H9 (cell line): ENCODE measurements at regions not wholly inside any gene's neighbourhood (a gene's known extent, or its start where the extent isn't known, plus 50 kb on each side); places are given as distances from the start of the nearest gene placed in this dataset.

Source experiments
- DNase-seq: peaks from one replicate; pipeline ENCODE4 v3.0.0-alpha.2; 2017
- H2AFZ ChIP-seq: one replicate; pipeline ENCODE4 v1.6.1; 2013; ENCODE audit warnings: mild to moderate bottlenecking, low read length, control low read depth, moderate library complexity
- H2AK5ac ChIP-seq: 2 replicates; pipeline ENCODE4 v1.6.1; 2013; ENCODE audit warnings: low read length, control low read depth, mixed read lengths; ENCODE audit not compliant: insufficient read length
- H2BK120ac ChIP-seq: one replicate; pipeline ENCODE4 v1.6.1; 2013; ENCODE audit warnings: low read depth, mild to moderate bottlenecking, low read length, control low read depth, inconsistent platforms; ENCODE audit not compliant: poor library complexity, severe bottlenecking
- H2BK12ac ChIP-seq: 2 replicates; pipeline ENCODE4 v1.6.1; 2013; ENCODE audit warnings: low read length, control low read depth, mixed read lengths, low read depth; ENCODE audit not compliant: insufficient read length
- H2BK15ac ChIP-seq: 2 replicates; pipeline ENCODE4 v1.6.1; 2013; ENCODE audit warnings: low read depth, low read length, control low read depth
- H2BK20ac ChIP-seq: one replicate; pipeline ENCODE4 v1.6.1; 2013; ENCODE audit warnings: low read depth, mild to moderate bottlenecking, low read length, control low read depth, inconsistent platforms; ENCODE audit not compliant: poor library complexity, severe bottlenecking
- H2BK5ac ChIP-seq: 2 replicates; pipeline ENCODE4 v1.6.1; 2013; ENCODE audit warnings: low read length, control low read depth, mixed read lengths; ENCODE audit not compliant: insufficient read length
- H3K14ac ChIP-seq: 2 replicates; pipeline ENCODE4 v1.6.1; 2013; ENCODE audit warnings: low read length, control low read depth; ENCODE audit not compliant: insufficient read depth
- H3K18ac ChIP-seq: 2 replicates; pipeline ENCODE4 v1.6.1; 2013; ENCODE audit warnings: low read depth, mild to moderate bottlenecking, mixed read lengths, low read length, control low read depth; ENCODE audit not compliant: insufficient read length
- H3K23ac ChIP-seq: 2 replicates; pipeline ENCODE4 v1.6.1; 2013; ENCODE audit warnings: low read length, control low read depth, mixed read lengths, low read depth; ENCODE audit not compliant: insufficient read length
- H3K23me2 ChIP-seq: 2 replicates; pipeline ENCODE4 v1.6.1; 2013; ENCODE audit warnings: low read depth, mild to moderate bottlenecking, mixed read lengths, low read length, control low read depth; ENCODE audit not compliant: insufficient read length, poor library complexity, severe bottlenecking
- H3K27ac ChIP-seq: 2 replicates; pipeline ENCODE4 v1.5.1; 2013; ENCODE audit warnings: low read length, control low read depth, mixed read lengths, low read depth; ENCODE audit not compliant: insufficient read length
- H3K27me3 ChIP-seq: 2 replicates; pipeline ENCODE4 v1.6.1; 2013; ENCODE audit warnings: low read length, control low read depth, inconsistent platforms; ENCODE audit not compliant: insufficient read depth
- H3K4ac ChIP-seq: 2 replicates; pipeline ENCODE4 v1.6.1; 2013; ENCODE audit warnings: low read depth, mild to moderate bottlenecking, control low read depth, inconsistent platforms, low read length, moderate library complexity
- H3K4me1 ChIP-seq: 2 replicates; pipeline ENCODE4 v1.6.1; 2013; ENCODE audit warnings: low read length, control low read depth, inconsistent platforms; ENCODE audit not compliant: insufficient read depth
- H3K4me2 ChIP-seq: 2 replicates; pipeline ENCODE4 v1.6.1; 2013; ENCODE audit warnings: low read length, control low read depth, mixed read lengths; ENCODE audit not compliant: insufficient read length, insufficient read depth
- H3K56ac ChIP-seq: 2 replicates; pipeline ENCODE4 v1.6.1; 2013; ENCODE audit warnings: low read depth, mild to moderate bottlenecking, mixed read lengths, low read length, control low read depth; ENCODE audit not compliant: insufficient read length
- H3K79me1 ChIP-seq: 2 replicates; pipeline ENCODE4 v1.6.1; 2013; ENCODE audit warnings: low read depth, mild to moderate bottlenecking, moderate library complexity, low read length, control low read depth, inconsistent platforms; ENCODE audit not compliant: insufficient read depth, poor library complexity, severe bottlenecking
- H3K79me2 ChIP-seq: 2 replicates; pipeline ENCODE4 v1.6.1; 2013; ENCODE audit warnings: low read length, control low read depth, inconsistent platforms; ENCODE audit not compliant: insufficient read depth
- H3K9ac ChIP-seq: 2 replicates; pipeline ENCODE4 v1.6.1; 2013; ENCODE audit warnings: low read length, control low read depth, mixed read lengths; ENCODE audit not compliant: insufficient read length; ENCODE audit errors: extremely low read depth
- H3K9me3 ChIP-seq: one replicate; pipeline ENCODE4 v1.6.1; 2013; ENCODE audit warnings: low read depth, low read length, inconsistent platforms; ENCODE audit not compliant: control insufficient read depth
- H3T11ph ChIP-seq: one replicate; pipeline ENCODE4 v1.6.1; 2013; ENCODE audit warnings: mild to moderate bottlenecking, low read length, control low read depth, inconsistent platforms
- H4K20me1 ChIP-seq: one replicate; pipeline ENCODE4 v1.6.1; 2013; ENCODE audit not compliant: control insufficient read depth, insufficient read length, insufficient read depth
- H4K5ac ChIP-seq: 2 replicates; pipeline ENCODE4 v1.6.1; 2013; ENCODE audit warnings: low read depth, mild to moderate bottlenecking, mixed read lengths, low read length, control low read depth; ENCODE audit not compliant: insufficient read length
- H4K8ac ChIP-seq: replicated peaks from 2 replicates; pipeline ENCODE4 v1.6.1; 2013; ENCODE audit warnings: low read length, control low read depth, mixed read lengths, low read depth; ENCODE audit not compliant: insufficient read length
- H4K91ac ChIP-seq: 2 replicates; pipeline ENCODE4 v1.6.1; 2013; ENCODE audit warnings: low read depth, mild to moderate bottlenecking, moderate library complexity, mixed read lengths, low read length, control low read depth; ENCODE audit not compliant: insufficient read length
- H3K27ac Mint-ChIP-seq, 3 experiments: 2 replicates in 2 of 3; 3 replicates in 1 of 3; pipeline ENCODE4 v1.8.0; 2020 to 2021; ENCODE audit warnings: mixed read lengths in 3 of 3, mild to moderate bottlenecking in 1 of 3, moderate library complexity in 1 of 3
- H3K27me3 Mint-ChIP-seq: 2 replicates; pipeline ENCODE4 v1.8.0; 2021; ENCODE audit warnings: low read depth, mild to moderate bottlenecking, moderate library complexity, mixed read lengths
- H3K36me3 Mint-ChIP-seq, 3 experiments: 2 replicates in 2 of 3; 3 replicates in 1 of 3; pipeline ENCODE4 v1.8.0; 2020 to 2021; ENCODE audit warnings: low read depth in 3 of 3, mixed read lengths in 3 of 3; ENCODE audit not compliant: insufficient read depth in 1 of 3
- H3K4me1 Mint-ChIP-seq, 2 experiments: 2 replicates each; pipeline ENCODE4 v1.8.0; 2020; ENCODE audit warnings: mixed read lengths in 2 of 2
- H3K4me3 Mint-ChIP-seq, 2 experiments: 2 replicates in 1 of 2; 3 replicates in 1 of 2; pipeline ENCODE4 v1.8.0; 2020 to 2021; ENCODE audit warnings: mild to moderate bottlenecking in 2 of 2, mixed read lengths in 2 of 2, moderate library complexity in 1 of 2
- H3K9me3 Mint-ChIP-seq, 2 experiments: 2 replicates in 1 of 2; 3 replicates in 1 of 2; pipeline ENCODE4 v1.8.0; 2020; ENCODE audit warnings: mild to moderate bottlenecking in 2 of 2, mixed read lengths in 2 of 2, moderate library complexity in 1 of 2
- CTCF ChIP-seq: fragments of 200-600 bp; sonication (generic); conservative IDR thresholded peaks from 3 replicates; pipeline ENCODE4 v1.8.0; 2021; ENCODE audit warnings: antibody characterized with exemption, mild to moderate bottlenecking
- WGBS: extraction: QIAGEN DNeasy Blood & Tissue Kit; methylation state at CpG from one replicate; pipeline ENCODE4 v1.1.7; 2013; ENCODE audit warnings: missing lambda C conversion rate, low lambda C conversion rate, mixed read lengths; ENCODE audit not compliant: insufficient read length; ENCODE audit errors: extremely low coverage; 5-methylcytosine and 5-hydroxymethylcytosine counted together

GRCh38 chr1:82920418-82921248, 1078.3 kb downstream of the TTLL7 start:
- no peak overlapping the region for H3K14ac ChIP-seq
- no peak overlapping the region for H3K27ac Mint-ChIP-seq
- H3K79me1 ChIP-seq = no peaks in the 10 kb centered on the region
- H3K9me3 Mint-ChIP-seq = no peaks in the 10 kb centered on the region
- no peak overlapping the region for H4K5ac ChIP-seq
- H3K27me3 Mint-ChIP-seq = no peaks in the 10 kb centered on the region
- no peaks in the 10 kb centered on the region for H3K4me1 ChIP-seq
- peaks cover 7 to 13% of the 10 kb centered on the region in 2 experiments for H3K4me1 Mint-ChIP-seq
- no peak overlapping the region for H3K56ac ChIP-seq
- H2BK12ac ChIP-seq = no peak overlapping the region
- no peak overlapping the region for H3K27ac ChIP-seq
- H3K4me2 ChIP-seq = no peak overlapping the region
- no peak overlapping the region for H2BK20ac ChIP-seq
- no peak overlapping the region for H2BK120ac ChIP-seq
- no peak overlapping the region for H2BK15ac ChIP-seq
- WGBS = no CpG with 5 or more reads among the region's 4 CpGs
- DNase-seq = no peak
- H2AFZ ChIP-seq = no peak overlapping the region
- no peak overlapping the region for H3K18ac ChIP-seq
- no peaks in the 10 kb centered on the region for H3K27me3 ChIP-seq
- no peak overlapping the region for H2BK5ac ChIP-seq
- H3K36me3 Mint-ChIP-seq = no peaks in the 10 kb centered on the region
- no peak overlapping the region for H4K8ac ChIP-seq
- no peak overlapping the region for H4K91ac ChIP-seq
- no peak overlapping the region for H3K9ac ChIP-seq
- no peaks in the 10 kb centered on the region for H3K9me3 ChIP-seq
- no peak overlapping the region for H3K4ac ChIP-seq
- H3K23me2 ChIP-seq = no peaks in the 10 kb centered on the region
- no peaks in the 10 kb centered on the region for H4K20me1 ChIP-seq
- no peak overlapping the region for H2AK5ac ChIP-seq
- H3K4me3 Mint-ChIP-seq = no peak overlapping the region
- no peak overlapping the region for H3K23ac ChIP-seq
- no peak overlapping the region for H3T11ph ChIP-seq
- H3K79me2 ChIP-seq = no peaks in the 10 kb centered on the region
- TF ChIP-seq CTCF = no peak
